K562 (cell line): ENCODE measurements at regions not wholly inside any gene's neighbourhood (a gene's known extent, or its start where the extent isn't known, plus 50 kb on each side); places are given as distances from the start of the nearest gene placed in this dataset.

ENCODE experiments used
- ATAC-seq: fragments of 200-7000 bp; cut with Tn5 transposase; 3 replicates; pipeline ENCODE4 v1.9.1; 2020; ENCODE audit warnings: moderate library complexity
- BruUV-seq: library from RNA; stranded (reverse); fragments of 400-500 nt; replicated peaks from 2 replicates; lab custom pipeline; 2021; lab: Mats Ljungman, UMichigan
- CTCF ChIA-PET: fragments of 300-600 bp; formaldehyde crosslinking; extraction: SDS; loops from one replicate; lab custom pipeline; 2021; ENCODE audit warnings: low intra/inter-chr PET ratio; lab: Yijun Ruan, JAX
- POLR2A ChIA-PET: fragments of 300-600, 350-650 bp; sonication (Branson Sonifier 250); formaldehyde crosslinking; extraction: SDS; loops from one replicate; lab custom pipeline; 2021; ENCODE audit warnings: antibody characterized with exemption, inconsistent platforms; lab: Yijun Ruan, JAX
- DNase-seq, 4 experiments: peaks; one replicate each; pipeline versions ENCODE4 v3.0.0 to v3.0.0-alpha.2; 2011 to 2018; ENCODE audit warnings: low spot score in 3 of 4, mixed read lengths in 3 of 4; ENCODE audit errors: extremely low read depth in 1 of 4
- FAIRE-seq: peaks from 2 replicates; lab custom pipeline; 2011; peaks lifted over from hg19 to GRCh38; lab: Jason Lieb, UNC
- H2AFZ ChIP-seq: 2 replicates; pipeline ENCODE4 v1.6.0; 2011; ENCODE audit warnings: low read depth, low read length, control low read depth, inconsistent platforms
- H3K27ac ChIP-seq: fragments of 200-600 bp; 3 replicates; pipeline ENCODE4 v1.8.0; 2011; ENCODE audit warnings: low read depth, mild to moderate bottlenecking, control low read depth, inconsistent platforms, low read length, moderate library complexity, mixed read lengths; ENCODE audit errors: extremely low read depth
- H3K27me3 ChIP-seq, 2 experiments: fragments of 300-600 bp in 1 of 2; 2 replicates in 1 of 2; 3 replicates in 1 of 2; pipeline versions ENCODE4 v1.6.0 to v1.8.0; 2011; ENCODE audit warnings: inconsistent platforms in 2 of 2, low read length in 2 of 2, mild to moderate bottlenecking in 1 of 2, mixed read lengths in 1 of 2, moderate library complexity in 1 of 2; ENCODE audit not compliant: control insufficient read depth in 2 of 2, insufficient read depth in 2 of 2
- H3K36me3 ChIP-seq: fragments of 300-600 bp; 3 replicates; pipeline ENCODE4 v1.8.0; 2011; ENCODE audit warnings: mild to moderate bottlenecking, low read length, inconsistent platforms; ENCODE audit not compliant: control insufficient read depth, insufficient read depth
- H3K4me1 ChIP-seq, 2 experiments: fragments of 200-600 bp in 1 of 2; replicated peaks in 1 of 2; 2 replicates in 1 of 2; 3 replicates in 1 of 2; pipeline versions ENCODE4 v1.5.1 to v1.8.0; 2011; ENCODE audit warnings: inconsistent platforms in 2 of 2, low read length in 2 of 2, mild to moderate bottlenecking in 1 of 2, mixed read lengths in 1 of 2, moderate library complexity in 1 of 2; ENCODE audit not compliant: control insufficient read depth in 2 of 2, insufficient read depth in 2 of 2
- H3K4me2 ChIP-seq: 2 replicates; pipeline ENCODE4 v1.6.1; 2011; ENCODE audit warnings: low read length, control low read depth, inconsistent platforms, mixed read lengths; ENCODE audit not compliant: insufficient read depth
- H3K4me3 ChIP-seq: fragments of 200-600 bp; sonication (generic), shearing (Covaris generic); 2 replicates; pipeline ENCODE4 v1.5.1; 2016; ENCODE audit warnings: control low read depth, inconsistent platforms
- H3K79me2 ChIP-seq: fragments of 200-600 bp; 3 replicates; pipeline ENCODE4 v1.8.0; 2011; ENCODE audit warnings: low read length, inconsistent platforms; ENCODE audit not compliant: control insufficient read depth, insufficient read depth
- H3K9ac ChIP-seq, 2 experiments: 2 replicates each; pipeline versions ENCODE4 v1.6.0 to v1.6.1; 2011; ENCODE audit warnings: low read depth in 2 of 2, low read length in 2 of 2, control low read depth in 1 of 2, inconsistent platforms in 1 of 2, mild to moderate bottlenecking in 1 of 2, mixed read lengths in 1 of 2; ENCODE audit not compliant: insufficient read depth in 1 of 2
- H3K9me1 ChIP-seq: one replicate; pipeline ENCODE4 v1.6.0; 2011; ENCODE audit warnings: inconsistent platforms, mild to moderate bottlenecking, low read length, moderate library complexity; ENCODE audit not compliant: control insufficient read depth, insufficient read depth
- H3K9me3 ChIP-seq: replicated peaks from 2 replicates; pipeline ENCODE4 v1.5.1; 2011; ENCODE audit warnings: low read depth, low read length, inconsistent platforms; ENCODE audit not compliant: control insufficient read depth, insufficient read depth
- H4K20me1 ChIP-seq: replicated peaks from 2 replicates; pipeline ENCODE4 v1.6.1; 2011; ENCODE audit warnings: low read length, inconsistent platforms, mixed read lengths; ENCODE audit not compliant: control insufficient read depth, insufficient read depth
- BRD9 ChIP-seq: fragments of 450-650 bp; IDR thresholded peaks from 2 replicates; pipeline ENCODE4 v1.6.1; 2018; ENCODE audit warnings: low read depth; ENCODE audit not compliant: partially characterized antibody
- DIDO1 ChIP-seq: fragments of 450-650 bp; IDR thresholded peaks from 2 replicates; pipeline ENCODE4 v1.6.1; 2016; ENCODE audit warnings: low read depth, missing biosample characterization, missing genetic modification characterization
- DMBX1 ChIP-seq: fragments of 250-450 bp; sonication (Bioruptor Pico); IDR thresholded peaks from 2 replicates; pipeline ENCODE4 v1.8.0; 2022; ENCODE audit warnings: inconsistent platforms, mild to moderate bottlenecking, moderate library complexity, borderline replicate concordance
- DPF2 ChIP-seq: fragments of 450-650 bp; IDR thresholded peaks from 2 replicates; pipeline ENCODE4 v1.6.1; 2016
- MCM2 ChIP-seq: fragments of 450-650 bp; IDR thresholded peaks from 2 replicates; pipeline ENCODE4 v1.6.1; 2017; ENCODE audit warnings: low read depth, mild to moderate bottlenecking
- MEF2D ChIP-seq: conservative IDR thresholded peaks from 2 replicates; pipeline ENCODE4 v1.6.1; 2016; ENCODE audit warnings: low read depth, missing genetic modification characterization, missing compliant biosample characterization
- NELFE ChIP-seq: IDR thresholded peaks from 2 replicates; pipeline ENCODE4 v1.6.1; 2011; ENCODE audit warnings: mild to moderate bottlenecking; ENCODE audit not compliant: insufficient read depth, insufficient read length
- NRF1 ChIP-seq, 2 experiments: fragments of 450-650 bp; IDR thresholded peaks in 1 of 2; conservative IDR thresholded peaks in 1 of 2; 2 replicates each; pipeline ENCODE4 v1.6.1; 2014; ENCODE audit warnings: mild to moderate bottlenecking in 2 of 2
- TARDBP ChIP-seq: fragments of 450-650 bp; IDR thresholded peaks from 2 replicates; pipeline ENCODE4 v1.6.1; 2016
- ZZZ3 ChIP-seq: fragments of 450-650 bp; IDR thresholded peaks from 2 replicates; pipeline ENCODE4 v1.6.1; 2016; ENCODE audit warnings: antibody characterized with exemption, mild to moderate bottlenecking, moderate library complexity
- WGBS: fragments of 100-300 bp; shearing (Covaris generic); methylation state at CpG from one replicate; pipeline ENCODE4 v1.1.6; 2016; ENCODE audit warnings: low coverage, mixed read lengths; ENCODE audit not compliant: insufficient coverage; ENCODE audit errors: missing lambda C conversion rate; 5-methylcytosine and 5-hydroxymethylcytosine counted together
- in situ Hi-C: fragments of 300-500 bp; cut with MboI; formaldehyde crosslinking; loops from 4 replicates; pipeline ENCODE4 v1.15.0; 2018; ENCODE audit warnings: inconsistent platforms, mixed read lengths
- intact Hi-C: fragments of 100-400 bp; cut with micrococcal nuclease; formaldehyde crosslinking; loops from 2 replicates; pipeline ENCODE4 v1.14.2; 2022
- TF ChIP-seq, protein P1 (sequence below): IDR thresholded peaks from 2 replicates; pipeline ENCODE4 v1.6.1; 2011; ENCODE audit not compliant: insufficient read length; ENCODE audit errors: extremely low read depth
- TF ChIP-seq, protein P2 (sequence below): sonication (generic); formaldehyde crosslinking; IDR thresholded peaks from 2 replicates; pipeline ENCODE4 v1.5.0; 2020; ENCODE audit warnings: missing genetic modification reagents
- TF ChIP-seq, protein P3 (sequence below): fragments of 250-450 bp; sonication (Bioruptor Pico); IDR thresholded peaks from 2 replicates; pipeline ENCODE4 v1.8.0; 2021; ENCODE audit warnings: moderate library complexity, mild to moderate bottlenecking, inconsistent platforms
- TF ChIP-seq, protein P4 (sequence below): sonication (generic); IDR thresholded peaks from 2 replicates; pipeline ENCODE4 v1.6.1; 2016
- TF ChIP-seq, protein P5 (sequence below): sonication (generic); formaldehyde crosslinking; IDR thresholded peaks from 2 replicates; pipeline ENCODE4 v1.8.0; 2023; ENCODE audit warnings: mild to moderate bottlenecking, missing genetic modification reagents

DNA sequence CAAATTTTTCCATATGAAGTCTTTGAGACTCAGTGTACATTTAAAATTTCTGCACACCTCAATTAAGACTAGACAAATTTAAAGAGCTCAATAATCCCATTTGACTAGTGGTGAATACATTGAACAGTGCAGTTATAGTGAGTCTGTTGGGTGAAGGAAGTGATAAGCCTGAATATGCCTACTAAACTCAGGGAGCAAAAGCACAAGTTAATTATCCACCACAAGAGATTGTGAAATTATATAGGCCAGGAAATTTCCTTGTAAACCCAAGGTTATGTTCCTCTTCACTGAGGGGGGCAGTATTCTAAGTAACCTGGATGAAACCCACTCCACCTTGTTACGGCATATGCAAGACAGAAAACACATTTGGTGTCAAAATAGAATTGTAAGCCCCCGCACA is 612.9 kb upstream of the DAB2 start:
- Histone ChIP-seq H3K4me2 (no peak overlapping the region), H3K79me2 (no peaks in the 10 kb centered on the region), H4K20me1 (no peaks in the 10 kb centered on the region), H3K9me1 (no peaks in the 10 kb centered on the region), H3K9ac (no peak overlapping the region), H3K4me1 (no peaks in the 10 kb centered on the region), H3K4me3 (no peak overlapping the region), H3K27me3 (no peaks in the 10 kb centered on the region), H3K27ac (no peak overlapping the region), H2AFZ (no peak overlapping the region), H3K9me3 (no peaks in the 10 kb centered on the region), H3K36me3 (no peaks in the 10 kb centered on the region)
- no peak for FAIRE-seq
- no peak for ATAC-seq
- no TSS peak for BruUV-seq
- in situ Hi-C loops, result no loop called here
- WGBS, result 3% methylated on average over 2 of the region's 2 CpGs
- no peak for DNase-seq
- intact Hi-C loops, result no loop called here
- ChIA-PET POLR2A (no interaction called here), CTCF (no interaction called here)
- TF ChIP-seq NELFE (no peak), TARDBP (no peak), NRF1 (conservative IDR thresholded peaks at IDR 0.05 in 1 of 2, IDR thresholded peaks at IDR 0.05 in 1 of 2) (no peak), DPF2 (no peak), DMBX1 (CRISPR knock-in tag) (no peak), MCM2 (no peak), BRD9 (no peak), ZZZ3 (no peak), MEF2D (tag) (no peak), DIDO1 (tag) (no peak)
- TF ChIP-seq, protein P1, sequence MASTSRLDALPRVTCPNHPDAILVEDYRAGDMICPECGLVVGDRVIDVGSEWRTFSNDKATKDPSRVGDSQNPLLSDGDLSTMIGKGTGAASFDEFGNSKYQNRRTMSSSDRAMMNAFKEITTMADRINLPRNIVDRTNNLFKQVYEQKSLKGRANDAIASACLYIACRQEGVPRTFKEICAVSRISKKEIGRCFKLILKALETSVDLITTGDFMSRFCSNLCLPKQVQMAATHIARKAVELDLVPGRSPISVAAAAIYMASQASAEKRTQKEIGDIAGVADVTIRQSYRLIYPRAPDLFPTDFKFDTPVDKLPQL, result no peak
- TF ChIP-seq, protein P2, sequence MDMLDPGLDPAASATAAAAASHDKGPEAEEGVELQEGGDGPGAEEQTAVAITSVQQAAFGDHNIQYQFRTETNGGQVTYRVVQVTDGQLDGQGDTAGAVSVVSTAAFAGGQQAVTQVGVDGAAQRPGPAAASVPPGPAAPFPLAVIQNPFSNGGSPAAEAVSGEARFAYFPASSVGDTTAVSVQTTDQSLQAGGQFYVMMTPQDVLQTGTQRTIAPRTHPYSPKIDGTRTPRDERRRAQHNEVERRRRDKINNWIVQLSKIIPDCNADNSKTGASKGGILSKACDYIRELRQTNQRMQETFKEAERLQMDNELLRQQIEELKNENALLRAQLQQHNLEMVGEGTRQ (CRISPR knock-in tag), result no peak
- TF ChIP-seq, protein P3, sequence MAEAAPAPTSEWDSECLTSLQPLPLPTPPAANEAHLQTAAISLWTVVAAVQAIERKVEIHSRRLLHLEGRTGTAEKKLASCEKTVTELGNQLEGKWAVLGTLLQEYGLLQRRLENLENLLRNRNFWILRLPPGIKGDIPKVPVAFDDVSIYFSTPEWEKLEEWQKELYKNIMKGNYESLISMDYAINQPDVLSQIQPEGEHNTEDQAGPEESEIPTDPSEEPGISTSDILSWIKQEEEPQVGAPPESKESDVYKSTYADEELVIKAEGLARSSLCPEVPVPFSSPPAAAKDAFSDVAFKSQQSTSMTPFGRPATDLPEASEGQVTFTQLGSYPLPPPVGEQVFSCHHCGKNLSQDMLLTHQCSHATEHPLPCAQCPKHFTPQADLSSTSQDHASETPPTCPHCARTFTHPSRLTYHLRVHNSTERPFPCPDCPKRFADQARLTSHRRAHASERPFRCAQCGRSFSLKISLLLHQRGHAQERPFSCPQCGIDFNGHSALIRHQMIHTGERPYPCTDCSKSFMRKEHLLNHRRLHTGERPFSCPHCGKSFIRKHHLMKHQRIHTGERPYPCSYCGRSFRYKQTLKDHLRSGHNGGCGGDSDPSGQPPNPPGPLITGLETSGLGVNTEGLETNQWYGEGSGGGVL (CRISPR knock-in tag), result no peak
- TF ChIP-seq, protein P4, sequence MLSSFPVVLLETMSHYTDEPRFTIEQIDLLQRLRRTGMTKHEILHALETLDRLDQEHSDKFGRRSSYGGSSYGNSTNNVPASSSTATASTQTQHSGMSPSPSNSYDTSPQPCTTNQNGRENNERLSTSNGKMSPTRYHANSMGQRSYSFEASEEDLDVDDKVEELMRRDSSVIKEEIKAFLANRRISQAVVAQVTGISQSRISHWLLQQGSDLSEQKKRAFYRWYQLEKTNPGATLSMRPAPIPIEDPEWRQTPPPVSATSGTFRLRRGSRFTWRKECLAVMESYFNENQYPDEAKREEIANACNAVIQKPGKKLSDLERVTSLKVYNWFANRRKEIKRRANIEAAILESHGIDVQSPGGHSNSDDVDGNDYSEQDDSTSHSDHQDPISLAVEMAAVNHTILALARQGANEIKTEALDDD, result no peak
- TF ChIP-seq, protein P5, sequence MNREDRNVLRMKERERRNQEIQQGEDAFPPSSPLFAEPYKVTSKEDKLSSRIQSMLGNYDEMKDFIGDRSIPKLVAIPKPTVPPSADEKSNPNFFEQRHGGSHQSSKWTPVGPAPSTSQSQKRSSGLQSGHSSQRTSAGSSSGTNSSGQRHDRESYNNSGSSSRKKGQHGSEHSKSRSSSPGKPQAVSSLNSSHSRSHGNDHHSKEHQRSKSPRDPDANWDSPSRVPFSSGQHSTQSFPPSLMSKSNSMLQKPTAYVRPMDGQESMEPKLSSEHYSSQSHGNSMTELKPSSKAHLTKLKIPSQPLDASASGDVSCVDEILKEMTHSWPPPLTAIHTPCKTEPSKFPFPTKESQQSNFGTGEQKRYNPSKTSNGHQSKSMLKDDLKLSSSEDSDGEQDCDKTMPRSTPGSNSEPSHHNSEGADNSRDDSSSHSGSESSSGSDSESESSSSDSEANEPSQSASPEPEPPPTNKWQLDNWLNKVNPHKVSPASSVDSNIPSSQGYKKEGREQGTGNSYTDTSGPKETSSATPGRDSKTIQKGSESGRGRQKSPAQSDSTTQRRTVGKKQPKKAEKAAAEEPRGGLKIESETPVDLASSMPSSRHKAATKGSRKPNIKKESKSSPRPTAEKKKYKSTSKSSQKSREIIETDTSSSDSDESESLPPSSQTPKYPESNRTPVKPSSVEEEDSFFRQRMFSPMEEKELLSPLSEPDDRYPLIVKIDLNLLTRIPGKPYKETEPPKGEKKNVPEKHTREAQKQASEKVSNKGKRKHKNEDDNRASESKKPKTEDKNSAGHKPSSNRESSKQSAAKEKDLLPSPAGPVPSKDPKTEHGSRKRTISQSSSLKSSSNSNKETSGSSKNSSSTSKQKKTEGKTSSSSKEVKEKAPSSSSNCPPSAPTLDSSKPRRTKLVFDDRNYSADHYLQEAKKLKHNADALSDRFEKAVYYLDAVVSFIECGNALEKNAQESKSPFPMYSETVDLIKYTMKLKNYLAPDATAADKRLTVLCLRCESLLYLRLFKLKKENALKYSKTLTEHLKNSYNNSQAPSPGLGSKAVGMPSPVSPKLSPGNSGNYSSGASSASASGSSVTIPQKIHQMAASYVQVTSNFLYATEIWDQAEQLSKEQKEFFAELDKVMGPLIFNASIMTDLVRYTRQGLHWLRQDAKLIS, result no peak
